Liver (tissue), 3 donors: ENCODE measurements at regions not wholly inside any gene's neighbourhood (a gene's known extent, or its start where the extent isn't known, plus 50 kb on each side); places are given as distances from the start of the nearest gene placed in this dataset.
"Not testable (repeated sequence)": the region's sequence is repeated elsewhere in the genome, so short reads cannot be mapped to it uniquely, and the experiment has no call there.

Experiments
- CTCF ChIP-seq: fragments of 150-350 bp; IDR thresholded peaks from 2 replicates; pipeline ENCODE4 v1.5.1; 2017; ENCODE audit warnings: improper control_type of control experiment, low read depth, low read length; ENCODE audit not compliant: missing input control
- EGR1 ChIP-seq, 2 donors: IDR thresholded peaks; 2 replicates each; pipeline ENCODE4 v1.6.1; 2016 to 2018; ENCODE audit warnings: antibody characterized with exemption in 2 of 2, low read depth in 2 of 2
- FOXA2 ChIP-seq: IDR thresholded peaks from 2 replicates; pipeline ENCODE4 v1.6.1; 2016; ENCODE audit warnings: antibody characterized with exemption
- GABPA ChIP-seq, 2 donors: IDR thresholded peaks in 1 of 2; conservative IDR thresholded peaks in 1 of 2; 2 replicates each; pipeline ENCODE4 v1.6.1; 2016; ENCODE audit warnings: antibody characterized with exemption in 2 of 2, mild to moderate bottlenecking in 1 of 2, moderate library complexity in 1 of 2
- HNF4A ChIP-seq, 2 donors: conservative IDR thresholded peaks; 2 replicates each; pipeline ENCODE4 v1.6.1; 2016; ENCODE audit warnings: antibody characterized with exemption in 2 of 2, mild to moderate bottlenecking in 2 of 2
- JUND ChIP-seq, 2 donors: IDR thresholded peaks; 2 replicates each; pipeline ENCODE4 v1.6.1; 2016; ENCODE audit warnings: antibody characterized with exemption in 2 of 2
- MAX ChIP-seq: IDR thresholded peaks from 2 replicates; pipeline ENCODE4 v1.6.1; 2016; ENCODE audit warnings: antibody characterized with exemption
- RAD21 ChIP-seq, 2 donors: IDR thresholded peaks; 2 replicates each; pipeline ENCODE4 v1.6.1; 2016; ENCODE audit warnings: antibody characterized with exemption in 2 of 2, mild to moderate bottlenecking in 2 of 2
- REST ChIP-seq: IDR thresholded peaks from 2 replicates; pipeline ENCODE4 v1.6.1; 2016; ENCODE audit warnings: antibody characterized with exemption, mild to moderate bottlenecking
- RXRA ChIP-seq, 2 donors: IDR thresholded peaks; 2 replicates each; pipeline ENCODE4 v1.6.1; 2017 to 2018; ENCODE audit warnings: antibody characterized with exemption in 2 of 2, mild to moderate bottlenecking in 1 of 2
- SP1 ChIP-seq: IDR thresholded peaks from 2 replicates; pipeline ENCODE4 v1.6.1; 2018; ENCODE audit warnings: antibody characterized with exemption, mild to moderate bottlenecking
- TAF1 ChIP-seq: conservative IDR thresholded peaks from 2 replicates; pipeline ENCODE4 v1.6.1; 2016; ENCODE audit warnings: antibody characterized with exemption, mild to moderate bottlenecking
- YY1 ChIP-seq: IDR thresholded peaks from 2 replicates; pipeline ENCODE4 v1.6.1; 2016; ENCODE audit warnings: antibody characterized with exemption, mild to moderate bottlenecking
- ZBTB33 ChIP-seq: IDR thresholded peaks from 2 replicates; pipeline ENCODE4 v1.6.1; 2016; ENCODE audit warnings: antibody characterized with exemption
- donor health status: healthy.
- donor health status: healthy.

- not testable (repeated sequence) for TF ChIP-seq CTCF; GABPA (IDR thresholded peaks at IDR 0.05 in 1 of 2, conservative IDR thresholded peaks at IDR 0.05 in 1 of 2); REST; MAX; RXRA (IDR thresholded peaks at IDR 0.05); HNF4A (conservative IDR thresholded peaks at IDR 0.05); EGR1 (IDR thresholded peaks at IDR 0.05; ENCODE audit: low read depth in 2 of 2); TAF1; JUND (IDR thresholded peaks at IDR 0.05); SP1; RAD21 (IDR thresholded peaks at IDR 0.05); YY1; FOXA2; ZBTB33
Measured at GRCh38 chr1:242593756-242594155, 69.3 kb upstream of the PLD5 start.
